HEK293T (cell line): ENCODE measurements at regions not wholly inside any gene's neighbourhood (a gene's known extent, or its start where the extent isn't known, plus 50 kb on each side); places are given as distances from the start of the nearest gene placed in this dataset.
"Not testable (repeated sequence)": the region's sequence is repeated elsewhere in the genome, so short reads cannot be mapped to it uniquely, and the experiment has no call there.

Experiments used
- CTCF ChIA-PET: fragments of 350-600 bp; formaldehyde crosslinking; extraction: SDS; loops from one replicate; lab custom pipeline; 2021; ENCODE audit warnings: antibody characterized with exemption, inconsistent platforms; lab: Yijun Ruan, JAX
- POLR2A ChIA-PET: fragments of 350-600 bp; formaldehyde crosslinking; extraction: SDS; loops from one replicate; lab custom pipeline; 2020; ENCODE audit warnings: antibody characterized with exemption, inconsistent platforms; lab: Yijun Ruan, JAX
- DNase-seq: peaks from one replicate; pipeline ENCODE4 v3.0.0; 2012; ENCODE audit warnings: mixed read lengths; ENCODE audit errors: extremely low spot score
- ARNT ChIP-seq: fragments of 450-650 bp; IDR thresholded peaks from 2 replicates; pipeline ENCODE4 v1.6.1; 2017; ENCODE audit warnings: mild to moderate bottlenecking
- BHLHE40 ChIP-seq: fragments of 450-650 bp; IDR thresholded peaks from 2 replicates; pipeline ENCODE4 v1.6.1; 2016; ENCODE audit warnings: mild to moderate bottlenecking, moderate library complexity, borderline replicate concordance
- CTBP1 ChIP-seq: fragments of 450-650 bp; IDR thresholded peaks from 2 replicates; pipeline ENCODE4 v1.6.1; 2016; ENCODE audit warnings: borderline replicate concordance
- ELF4 ChIP-seq: fragments of 450-650 bp; IDR thresholded peaks from 2 replicates; pipeline ENCODE4 v1.6.1; 2017; ENCODE audit warnings: antibody characterized with exemption
- FOXA1 ChIP-seq: fragments of 450-650 bp; IDR thresholded peaks from 2 replicates; pipeline ENCODE4 v1.6.1; 2016; ENCODE audit warnings: mild to moderate bottlenecking
- FOXK2 ChIP-seq: fragments of 450-650 bp; IDR thresholded peaks from 2 replicates; pipeline ENCODE4 v1.6.1; 2016; ENCODE audit warnings: mild to moderate bottlenecking
- FOXM1 ChIP-seq: fragments of 450-650 bp; IDR thresholded peaks from 2 replicates; pipeline ENCODE4 v1.6.1; 2017; ENCODE audit warnings: mild to moderate bottlenecking, borderline replicate concordance
- HDGF ChIP-seq: fragments of 450-650 bp; IDR thresholded peaks from 2 replicates; pipeline ENCODE4 v1.6.1; 2017; ENCODE audit warnings: antibody characterized with exemption, borderline replicate concordance
- L3MBTL2 ChIP-seq: fragments of 450-650 bp; conservative IDR thresholded peaks from 2 replicates; pipeline ENCODE4 v1.6.1; 2016; ENCODE audit warnings: mild to moderate bottlenecking
- LEF1 ChIP-seq: fragments of 450-650 bp; IDR thresholded peaks from 2 replicates; pipeline ENCODE4 v1.6.1; 2017; ENCODE audit warnings: mild to moderate bottlenecking, borderline replicate concordance
- NFRKB ChIP-seq: fragments of 450-650 bp; IDR thresholded peaks from 2 replicates; pipeline ENCODE4 v1.6.1; 2016; ENCODE audit warnings: mild to moderate bottlenecking, moderate library complexity
- PKNOX1 ChIP-seq: fragments of 450-650 bp; IDR thresholded peaks from 2 replicates; pipeline ENCODE4 v1.6.1; 2016
- SP1 ChIP-seq: fragments of 450-650 bp; IDR thresholded peaks from 2 replicates; pipeline ENCODE4 v1.6.1; 2017
- SUZ12 ChIP-seq: fragments of 450-650 bp; IDR thresholded peaks from 2 replicates; pipeline ENCODE4 v1.6.1; 2016; ENCODE audit warnings: mild to moderate bottlenecking
- TARDBP ChIP-seq: fragments of 450-650 bp; IDR thresholded peaks from 2 replicates; pipeline ENCODE4 v1.6.1; 2016
- ZNF384 ChIP-seq: fragments of 450-650 bp; IDR thresholded peaks from 2 replicates; pipeline ENCODE4 v1.6.1; 2016

GRCh38 chr15:31222773-31223341 is 103.8 kb upstream of the KLF13 start:
- TF ChIP-seq ELF4, result no peak
- TF ChIP-seq CTBP1, result no peak
- TF ChIP-seq SP1, result no peak
- TF ChIP-seq FOXA1, result no peak
- TF ChIP-seq NFRKB, result no peak
- POLR2A ChIA-PET, result no interaction called here
- CTCF ChIA-PET, result no interaction called here
- no peak for DNase-seq

GRCh38 chr15:31223478-31224350 is 102.9 kb upstream of the KLF13 start:
- CTCF ChIA-PET, result no interaction called here
- DNase-seq, result no peak
- TF ChIP-seq CTBP1 (no peak), BHLHE40 (no peak), FOXM1 (no peak), SP1 (no peak), TARDBP (no peak), ARNT (no peak), LEF1 (no peak), FOXA1 (no peak), SUZ12 (no peak), FOXK2 (no peak), NFRKB (no peak), L3MBTL2 (no peak)
- POLR2A ChIA-PET, result no interaction called here

GRCh38 chr15:31224661-31225060 is 102.0 kb upstream of the KLF13 start:
- DNase-seq, CTCF ChIA-PET, POLR2A ChIA-PET: not testable (repeated sequence)

- TF ChIP-seq SP1 (no peak), NFRKB (no peak), SUZ12 (no peak), TARDBP (no peak), ZNF384 (no peak), ELF4 (no peak), BHLHE40 (no peak), LEF1 (no peak), PKNOX1 (no peak), HDGF (no peak), FOXK2 (no peak)
- POLR2A ChIA-PET, result no interaction called here
- DNase-seq, result no peak
- CTCF ChIA-PET, result no interaction called here
Observed at GRCh38 chr15:31225356-31225955, 101.2 kb upstream of the KLF13 start.

- POLR2A ChIA-PET, result no interaction called here
- DNase-seq, result no peak
- CTCF ChIA-PET, result interaction anchor here (1.0 kb wide), 1 partner anchor 11 kb away, joined by 5 read pairs; no protein-coding TSS in a partner anchor
- no peak for TF ChIP-seq FOXK2
- no peak for TF ChIP-seq BHLHE40
- TF ChIP-seq CTBP1, result no peak
- no peak for TF ChIP-seq ZNF384
- no peak for TF ChIP-seq PKNOX1
- TF ChIP-seq SUZ12, result no peak
- no peak for TF ChIP-seq TARDBP
- TF ChIP-seq HDGF, result no peak
- TF ChIP-seq SP1, result no peak
Observed at GRCh38 chr15:31226021-31226420, 100.6 kb upstream of the KLF13 start.

GRCh38 chr15:31227235-31227634 is 99.4 kb upstream of the KLF13 start:
- ChIA-PET POLR2A (no interaction called here), CTCF (no interaction called here)
- no peak for DNase-seq
- TF ChIP-seq PKNOX1 (no peak), BHLHE40 (no peak), CTBP1 (no peak), ZNF384 (no peak), LEF1 (no peak), L3MBTL2 (no peak), NFRKB (no peak), SUZ12 (no peak), HDGF (no peak), ELF4 (no peak)
